CD8-positive, alpha-beta memory T cell (primary cell): ENCODE measurements at regions not wholly inside any gene's neighbourhood (a gene's known extent, or its start where the extent isn't known, plus 50 kb on each side); places are given as distances from the start of the nearest gene placed in this dataset.

Source experiments
- CTCF ChIA-PET: fragments of 350-600 bp; sonication (Branson Sonifier 250); formaldehyde crosslinking; loops from one replicate; lab custom pipeline; 2021; ENCODE audit warnings: antibody characterized with exemption; lab: Charles Lee
- POLR2A ChIA-PET: fragments of 350-600 bp; sonication (Branson Sonifier 250); formaldehyde crosslinking; loops from one replicate; lab custom pipeline; 2021; ENCODE audit warnings: antibody characterized with exemption; lab: Charles Lee
- DNase-seq, 5 donors: peaks; one replicate each; pipeline versions ENCODE4 v3.0.0 to v3.0.0-alpha.2; 2020 to 2022; ENCODE audit warnings: mixed read lengths in 1 of 5
- H3K27ac ChIP-seq: one replicate; pipeline ENCODE4 v1.7.0; 2013; ENCODE audit warnings: low read depth, mild to moderate bottlenecking, low read length, moderate library complexity
- H3K27me3 ChIP-seq: 2 replicates; pipeline ENCODE4 v1.7.0; 2013; ENCODE audit warnings: low read length, mild to moderate bottlenecking; ENCODE audit not compliant: insufficient read depth, poor library complexity, severe bottlenecking
- H3K36me3 ChIP-seq: 2 replicates; pipeline ENCODE4 v1.7.0; 2013; ENCODE audit warnings: mild to moderate bottlenecking, low read length, moderate library complexity; ENCODE audit not compliant: insufficient read depth
- H3K4me1 ChIP-seq: 2 replicates; pipeline ENCODE4 v1.7.0; 2013; ENCODE audit warnings: mild to moderate bottlenecking, low read length, moderate library complexity; ENCODE audit not compliant: insufficient read depth
- H3K4me3 ChIP-seq: 2 replicates; pipeline ENCODE4 v1.7.0; 2013; ENCODE audit warnings: mild to moderate bottlenecking, low read length
- H3K9me3 ChIP-seq: 2 replicates; pipeline ENCODE4 v1.7.0; 2013; ENCODE audit warnings: mild to moderate bottlenecking, low read length
- H3K27ac Mint-ChIP-seq, 8 donors: one replicate each; pipeline ENCODE4 v1.8.0; 2020 to 2021; ENCODE audit warnings: mixed read lengths in 8 of 8, mild to moderate bottlenecking in 6 of 8, inconsistent platforms in 3 of 8, moderate library complexity in 3 of 8
- H3K27me3 Mint-ChIP-seq, 2 donors: one replicate each; pipeline ENCODE4 v1.8.0; 2020 to 2021; ENCODE audit warnings: mixed read lengths in 2 of 2, mild to moderate bottlenecking in 1 of 2, moderate library complexity in 1 of 2
- H3K36me3 Mint-ChIP-seq, 3 donors: one replicate each; pipeline ENCODE4 v1.8.0; 2020 to 2021; ENCODE audit warnings: mixed read lengths in 3 of 3, inconsistent platforms in 1 of 3, mild to moderate bottlenecking in 1 of 3
- H3K4me1 Mint-ChIP-seq, 3 donors: one replicate each; pipeline ENCODE4 v1.8.0; 2020 to 2021; ENCODE audit warnings: mixed read lengths in 3 of 3, inconsistent platforms in 1 of 3, mild to moderate bottlenecking in 1 of 3
- H3K4me3 Mint-ChIP-seq, 7 donors: one replicate each; pipeline ENCODE4 v1.8.0; 2020 to 2021; ENCODE audit warnings: mixed read lengths in 7 of 7, mild to moderate bottlenecking in 6 of 7, moderate library complexity in 4 of 7, inconsistent platforms in 2 of 7
- H3K9me3 Mint-ChIP-seq, 5 donors: one replicate each; pipeline ENCODE4 v1.8.0; 2020 to 2022; ENCODE audit warnings: mixed read lengths in 5 of 5, mild to moderate bottlenecking in 3 of 5, moderate library complexity in 2 of 5, inconsistent platforms in 1 of 5

GRCh38 chr9:108012405-108012804 is 522.8 kb upstream of the KLF4 start:
- no peak overlapping the region for H3K4me3 Mint-ChIP-seq
- H3K9me3 Mint-ChIP-seq, result peaks cover 0 to 10% (median 2%) of the 10 kb centered on the region in 5 donors
- POLR2A ChIA-PET, result no interaction called here
- Histone ChIP-seq H3K27ac (no peak overlapping the region), H3K9me3 (no peaks in the 10 kb centered on the region), H3K4me3 (no peak overlapping the region), H3K27me3 (no peaks in the 10 kb centered on the region), H3K4me1 (no peaks in the 10 kb centered on the region), H3K36me3 (no peaks in the 10 kb centered on the region)
- CTCF ChIA-PET, result no interaction called here
- no peaks in the 10 kb centered on the region for H3K27me3 Mint-ChIP-seq
- H3K36me3 Mint-ChIP-seq, result no peaks in the 10 kb centered on the region
- H3K27ac Mint-ChIP-seq, result no peak overlapping the region
- DNase-seq, result no peak
- H3K4me1 Mint-ChIP-seq, result no peaks in the 10 kb centered on the region

DNA sequence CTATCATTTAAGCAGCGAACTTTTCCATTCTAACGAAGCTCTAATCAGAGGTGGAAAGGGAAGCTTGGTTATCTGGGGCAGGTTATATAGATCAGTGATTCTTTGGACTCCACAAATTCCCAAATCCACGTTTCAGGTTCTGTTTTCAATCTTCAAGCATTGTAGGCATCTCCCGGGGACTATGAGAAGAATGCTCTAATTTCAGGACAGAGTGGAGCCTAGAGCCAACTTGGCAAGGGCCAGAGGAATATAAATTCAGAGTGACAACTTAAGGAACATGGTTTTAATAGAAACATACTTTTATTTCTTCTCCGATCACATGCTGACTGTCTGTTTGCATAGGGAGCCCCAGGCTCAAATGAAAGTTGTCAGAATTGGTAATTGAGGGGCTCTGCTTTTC is 514.0 kb upstream of the KLF4 start:
- Mint-ChIP-seq H3K4me3 (no peak overlapping the region), H3K9me3 (peaks cover 0 to 8% (median 5%) of the 10 kb centered on the region in 5 donors), H3K36me3 (no peaks in the 10 kb centered on the region), H3K4me1 (no peaks in the 10 kb centered on the region), H3K27me3 (no peaks in the 10 kb centered on the region), H3K27ac (no peak overlapping the region)
- no peak overlapping the region for H3K27ac ChIP-seq
- no peak overlapping the region for H3K4me3 ChIP-seq
- H3K27me3 ChIP-seq, result no peaks in the 10 kb centered on the region
- H3K36me3 ChIP-seq, result no peaks in the 10 kb centered on the region
- no peak for DNase-seq
- ChIA-PET POLR2A (no interaction called here), CTCF (no interaction called here)
- H3K4me1 ChIP-seq, result no peaks in the 10 kb centered on the region
- no peaks in the 10 kb centered on the region for H3K9me3 ChIP-seq

DNA sequence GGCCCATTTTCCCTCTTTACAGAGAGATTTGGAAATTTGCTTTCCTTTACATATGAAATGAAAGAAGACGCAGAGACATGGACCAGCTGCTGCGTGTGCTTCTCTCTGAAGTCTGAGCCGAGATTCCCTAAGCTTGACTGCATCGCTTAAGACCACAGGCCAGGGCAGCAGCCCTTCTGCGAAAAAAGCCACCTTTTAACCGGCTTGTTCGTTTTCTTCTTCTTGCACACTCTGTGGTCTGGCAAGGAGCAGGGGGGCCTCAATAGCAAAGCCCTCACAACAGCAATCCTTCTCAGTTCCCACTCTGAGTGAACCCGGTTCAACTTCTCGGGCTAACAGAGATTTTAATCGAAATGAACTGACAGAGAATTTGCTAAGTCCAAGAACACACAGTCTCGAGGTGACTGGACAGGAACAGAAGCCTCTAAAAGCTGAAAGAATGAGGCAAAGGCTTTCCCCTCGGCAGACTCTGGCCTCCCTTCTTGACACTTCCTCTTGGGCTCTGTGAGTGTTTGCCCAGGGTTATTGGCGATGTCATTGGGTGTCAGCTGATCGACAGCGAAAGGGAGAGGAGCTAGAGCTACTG is 512.9 kb upstream of the KLF4 start:
- Mint-ChIP-seq H3K27me3 (no peaks in the 10 kb centered on the region), H3K4me3 (no peak overlapping the region), H3K36me3 (no peaks in the 10 kb centered on the region), H3K4me1 (no peaks in the 10 kb centered on the region), H3K27ac (no peak overlapping the region), H3K9me3 (peaks cover 0 to 8% (median 5%) of the 10 kb centered on the region in 5 donors)
- no peaks in the 10 kb centered on the region for H3K27me3 ChIP-seq
- H3K4me1 ChIP-seq, result no peaks in the 10 kb centered on the region
- DNase-seq, result no peak
- H3K9me3 ChIP-seq, result no peaks in the 10 kb centered on the region
- H3K4me3 ChIP-seq, result no peak overlapping the region
- H3K36me3 ChIP-seq, result no peaks in the 10 kb centered on the region
- ChIA-PET POLR2A (no interaction called here), CTCF (no interaction called here)
- H3K27ac ChIP-seq, result no peak overlapping the region

DNA sequence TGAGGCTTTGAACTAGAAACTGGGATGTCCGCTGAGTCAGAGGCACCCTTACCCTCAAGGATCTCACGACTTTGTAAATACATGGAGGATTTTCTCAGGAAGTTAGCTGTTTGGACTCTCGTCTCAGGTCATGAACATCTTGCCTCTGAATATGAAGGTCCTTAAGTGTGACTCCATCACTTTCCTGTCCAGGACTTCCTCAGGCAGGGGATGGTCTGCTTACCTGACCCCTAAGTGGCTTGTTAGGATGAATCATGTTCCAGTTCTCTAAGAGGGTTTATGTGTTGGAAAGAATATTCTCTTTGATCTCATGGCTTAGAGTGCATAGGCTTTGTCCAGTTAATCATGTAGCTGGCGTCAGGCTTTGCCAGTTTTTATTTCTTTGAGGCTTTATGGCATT is 511.7 kb upstream of the KLF4 start:
- Histone ChIP-seq H3K4me3 (no peak overlapping the region), H3K27ac (no peak overlapping the region), H3K9me3 (no peaks in the 10 kb centered on the region), H3K36me3 (no peaks in the 10 kb centered on the region), H3K27me3 (no peaks in the 10 kb centered on the region), H3K4me1 (no peaks in the 10 kb centered on the region)
- no peaks in the 10 kb centered on the region for H3K4me1 Mint-ChIP-seq
- H3K9me3 Mint-ChIP-seq, result peaks cover 0 to 11% (median 6%) of the 10 kb centered on the region in 5 donors
- DNase-seq, result no peak
- no peak overlapping the region for H3K4me3 Mint-ChIP-seq
- CTCF ChIA-PET, result no interaction called here
- no peaks in the 10 kb centered on the region for H3K36me3 Mint-ChIP-seq
- POLR2A ChIA-PET, result no interaction called here
- H3K27ac Mint-ChIP-seq, result no peak overlapping the region
- no peaks in the 10 kb centered on the region for H3K27me3 Mint-ChIP-seq

- Histone ChIP-seq H3K4me3 (no peak overlapping the region), H3K36me3 (no peaks in the 10 kb centered on the region), H3K9me3 (no peaks in the 10 kb centered on the region), H3K4me1 (no peaks in the 10 kb centered on the region), H3K27ac (no peak overlapping the region), H3K27me3 (no peaks in the 10 kb centered on the region)
- no peak for DNase-seq
- H3K27me3 Mint-ChIP-seq, result no peaks in the 10 kb centered on the region
- no peak overlapping the region for H3K4me3 Mint-ChIP-seq
- H3K27ac Mint-ChIP-seq, result no peak overlapping the region
- H3K4me1 Mint-ChIP-seq, result no peaks in the 10 kb centered on the region
- H3K36me3 Mint-ChIP-seq, result no peaks in the 10 kb centered on the region
- POLR2A ChIA-PET, result no interaction called here
- CTCF ChIA-PET, result no interaction called here
- H3K9me3 Mint-ChIP-seq, result peaks cover 5 to 11% (median 6%) of the 10 kb centered on the region in 5 donors
These were observed 510.3 kb upstream of the KLF4 start for GRCh38 chr9:107999890-108000289.

DNA sequence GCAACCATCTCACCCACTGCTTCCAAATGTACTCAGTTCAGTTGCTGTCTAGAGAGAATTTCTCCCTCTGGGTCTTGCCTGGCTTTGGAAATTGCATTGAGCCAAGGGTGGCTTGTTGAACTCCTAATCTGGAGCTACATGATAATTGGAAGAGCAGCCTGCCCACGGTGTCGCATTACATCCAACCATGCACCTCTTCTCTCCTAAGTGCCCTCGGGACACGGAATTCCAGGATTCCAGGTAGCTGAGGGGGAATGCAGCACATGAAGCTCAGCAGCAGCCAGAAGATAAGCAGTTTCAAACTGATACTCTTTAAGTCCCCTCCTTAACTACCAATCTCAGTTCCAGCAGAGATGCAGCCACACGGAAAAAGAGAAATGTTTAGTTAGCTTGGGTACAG is 509.4 kb upstream of the KLF4 start:
- no peak overlapping the region for H3K27ac Mint-ChIP-seq
- Histone ChIP-seq H3K27me3 (no peaks in the 10 kb centered on the region), H3K4me1 (no peaks in the 10 kb centered on the region), H3K9me3 (no peaks in the 10 kb centered on the region), H3K36me3 (no peaks in the 10 kb centered on the region), H3K4me3 (no peak overlapping the region), H3K27ac (no peak overlapping the region)
- POLR2A ChIA-PET, result no interaction called here
- H3K4me1 Mint-ChIP-seq, result no peaks in the 10 kb centered on the region
- CTCF ChIA-PET, result no interaction called here
- no peaks in the 10 kb centered on the region for H3K36me3 Mint-ChIP-seq
- no peaks in the 10 kb centered on the region for H3K27me3 Mint-ChIP-seq
- DNase-seq, result no peak
- H3K4me3 Mint-ChIP-seq, result no peak overlapping the region
- H3K9me3 Mint-ChIP-seq, result peaks cover 3 to 11% (median 5%) of the 10 kb centered on the region in 5 donors

- CTCF ChIA-PET, result no interaction called here
These were observed 505.1 kb upstream of the KLF4 start for GRCh38 chr9:107994648-107995047.

DNA sequence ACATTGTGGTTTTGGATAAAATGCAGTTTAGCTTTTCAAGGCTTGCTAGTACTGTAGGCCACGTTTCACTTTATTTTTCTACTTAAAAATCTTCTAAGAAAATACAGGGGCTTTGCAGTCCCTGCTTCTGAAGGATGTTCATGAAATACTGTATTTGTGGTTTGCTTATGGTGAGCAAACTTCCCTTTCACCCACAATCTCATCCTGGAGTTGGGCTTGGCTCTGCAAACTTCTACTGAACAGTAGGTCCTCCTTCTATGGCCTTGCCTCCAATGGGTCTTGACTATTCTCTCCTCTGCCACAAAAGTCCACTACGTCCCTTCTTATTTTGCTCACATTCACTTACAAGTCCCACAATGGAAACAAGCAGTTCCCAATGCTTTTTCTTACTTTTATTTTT is 502.7 kb upstream of the KLF4 start:
- H3K27me3 Mint-ChIP-seq, result no peaks in the 10 kb centered on the region
- CTCF ChIA-PET, result no interaction called here
- no peaks in the 10 kb centered on the region for H3K36me3 Mint-ChIP-seq
- no peaks in the 10 kb centered on the region for H3K9me3 ChIP-seq
- no peaks in the 10 kb centered on the region for H3K27me3 ChIP-seq
- H3K9me3 Mint-ChIP-seq, result peaks cover 0 to 9% (median 3%) of the 10 kb centered on the region in 5 donors
- H3K27ac Mint-ChIP-seq, result no peak overlapping the region
- no peak overlapping the region for H3K27ac ChIP-seq
- POLR2A ChIA-PET, result no interaction called here
- H3K4me3 ChIP-seq, result no peak overlapping the region
- DNase-seq, result no peak
- no peak overlapping the region for H3K4me3 Mint-ChIP-seq
- H3K4me1 Mint-ChIP-seq, result no peaks in the 10 kb centered on the region
- H3K4me1 ChIP-seq, result no peaks in the 10 kb centered on the region
- H3K36me3 ChIP-seq, result no peaks in the 10 kb centered on the region

More at GRCh38 chr9:107994648-107995047, 505.1 kb upstream of the KLF4 start:
- H3K27me3 Mint-ChIP-seq, result no peaks in the 10 kb centered on the region
- Histone ChIP-seq H3K9me3 (no peaks in the 10 kb centered on the region), H3K4me1 (no peaks in the 10 kb centered on the region), H3K27ac (no peak overlapping the region), H3K27me3 (no peaks in the 10 kb centered on the region), H3K4me3 (no peak overlapping the region), H3K36me3 (no peaks in the 10 kb centered on the region)
- POLR2A ChIA-PET, result no interaction called here
- no peak for DNase-seq
- no peaks in the 10 kb centered on the region for H3K36me3 Mint-ChIP-seq
- H3K9me3 Mint-ChIP-seq, result peaks cover 0 to 9% (median 3%) of the 10 kb centered on the region in 5 donors
- H3K4me1 Mint-ChIP-seq, result no peaks in the 10 kb centered on the region
- H3K4me3 Mint-ChIP-seq, result no peak overlapping the region
- H3K27ac Mint-ChIP-seq, result no peak overlapping the region
